Colonic mucosa (tissue), 4 donors: ENCODE measurements at regions not wholly inside any gene's neighbourhood (a gene's known extent, or its start where the extent isn't known, plus 50 kb on each side); places are given as distances from the start of the nearest gene placed in this dataset.

ENCODE experiments used
- DNase-seq: peaks from one replicate; pipeline ENCODE4 v3.0.0-alpha.2; 2020
- H3K27ac ChIP-seq: fragments of 200-600 bp; one replicate; pipeline ENCODE4 v1.8.0; 2021
- H3K27me3 ChIP-seq: fragments of 200-600 bp; one replicate; pipeline ENCODE4 v1.8.0; 2021
- H3K36me3 ChIP-seq: fragments of 200-600 bp; one replicate; pipeline ENCODE4 v1.8.0; 2021
- H3K4me1 ChIP-seq: fragments of 200-600 bp; one replicate; pipeline ENCODE4 v1.8.0; 2021; ENCODE audit warnings: mild to moderate bottlenecking
- H3K4me3 ChIP-seq: fragments of 200-600 bp; one replicate; pipeline ENCODE4 v1.8.0; 2021
- H3K9ac ChIP-seq, 2 donors: one replicate each; pipeline ENCODE4 v1.7.0; 2013; ENCODE audit warnings: control low read depth in 2 of 2, low read depth in 2 of 2, low read length in 2 of 2
- H3K9me3 ChIP-seq: fragments of 200-600 bp; one replicate; pipeline ENCODE4 v1.8.0; 2021
- CTCF ChIP-seq: fragments of 200-600 bp; IDR thresholded peaks from one replicate; pipeline ENCODE4 v1.8.0; 2022; ENCODE audit warnings: antibody characterized with exemption, mild to moderate bottlenecking
- intact Hi-C: fragments of 100-400 bp; cut with DNase I; formaldehyde crosslinking; loops from one replicate; pipeline ENCODE4 v1.14.1; 2022
- donor health status: healthy.
- donor health status: DM: no; HTN: no; CAD: no.
- donor health status: DM: no; HTN: no; CAD: no.

GRCh38 chr4:32876546-32876945 is 2156.4 kb downstream of the PCDH7 start:
- no peaks in the 10 kb centered on the region for H3K36me3 ChIP-seq
- DNase-seq = no peak
- no peaks in the 10 kb centered on the region for H3K4me1 ChIP-seq
- H3K27me3 ChIP-seq = no peaks in the 10 kb centered on the region
- H3K9me3 ChIP-seq = no peaks in the 10 kb centered on the region
- no peak overlapping the region for H3K27ac ChIP-seq
- intact Hi-C loops = no loop called here
- no peak for TF ChIP-seq CTCF
- H3K4me3 ChIP-seq = no peak overlapping the region
- H3K9ac ChIP-seq = no peak overlapping the region

- H3K9me3 ChIP-seq = no peaks in the 10 kb centered on the region
- no peak for DNase-seq
- intact Hi-C loops = no loop called here
- no peaks in the 10 kb centered on the region for H3K27me3 ChIP-seq
- no peak overlapping the region for H3K9ac ChIP-seq
- no peak overlapping the region for H3K27ac ChIP-seq
- no peak overlapping the region for H3K4me3 ChIP-seq
- H3K36me3 ChIP-seq = no peaks in the 10 kb centered on the region
- H3K4me1 ChIP-seq = no peaks in the 10 kb centered on the region
- no peak for TF ChIP-seq CTCF
Measured at GRCh38 chr4:32879913-32880312, 2159.7 kb downstream of the PCDH7 start.

- no peak overlapping the region for H3K27ac ChIP-seq
- TF ChIP-seq CTCF = no peak
- intact Hi-C loops = no loop called here
- H3K9me3 ChIP-seq = no peaks in the 10 kb centered on the region
- no peaks in the 10 kb centered on the region for H3K36me3 ChIP-seq
- H3K4me1 ChIP-seq = no peaks in the 10 kb centered on the region
- H3K9ac ChIP-seq = no peak overlapping the region
- no peaks in the 10 kb centered on the region for H3K27me3 ChIP-seq
- DNase-seq = no peak
- no peak overlapping the region for H3K4me3 ChIP-seq
Measured at GRCh38 chr4:32884198-32884597, 2164.0 kb downstream of the PCDH7 start.

- Histone ChIP-seq H3K27ac (no peak overlapping the region), H3K9me3 (no peaks in the 10 kb centered on the region), H3K9ac (no peak overlapping the region), H3K27me3 (no peaks in the 10 kb centered on the region), H3K4me3 (no peak overlapping the region), H3K36me3 (no peaks in the 10 kb centered on the region), H3K4me1 (no peaks in the 10 kb centered on the region)
- intact Hi-C loops = no loop called here
- no peak for TF ChIP-seq CTCF
- no peak for DNase-seq
Measured at GRCh38 chr4:32890398-32890797, 2170.2 kb downstream of the PCDH7 start.

GRCh38 chr4:32909053-32909452 is 2188.9 kb downstream of the PCDH7 start:
- H3K4me1 ChIP-seq = no peaks in the 10 kb centered on the region
- TF ChIP-seq CTCF = no peak
- no peak overlapping the region for H3K4me3 ChIP-seq
- no peaks in the 10 kb centered on the region for H3K9me3 ChIP-seq
- H3K27ac ChIP-seq = no peak overlapping the region
- no peak overlapping the region for H3K9ac ChIP-seq
- no peaks in the 10 kb centered on the region for H3K27me3 ChIP-seq
- H3K36me3 ChIP-seq = no peaks in the 10 kb centered on the region
- DNase-seq = no peak
- intact Hi-C loops = loop anchor here (5.0 kb wide), 1 partner anchor 153 kb away; no protein-coding TSS in a partner anchor

- no peaks in the 10 kb centered on the region for H3K4me1 ChIP-seq
- no peaks in the 10 kb centered on the region for H3K36me3 ChIP-seq
- no peak overlapping the region for H3K4me3 ChIP-seq
- no peaks in the 10 kb centered on the region for H3K9me3 ChIP-seq
- TF ChIP-seq CTCF = no peak
- H3K27me3 ChIP-seq = no peaks in the 10 kb centered on the region
- intact Hi-C loops = loop anchor here (5.0 kb wide), 1 partner anchor 153 kb away; no protein-coding TSS in a partner anchor
- no peak for DNase-seq
- H3K9ac ChIP-seq = no peak overlapping the region
- no peak overlapping the region for H3K27ac ChIP-seq
Measured at GRCh38 chr4:32909736-32910135, 2189.6 kb downstream of the PCDH7 start.
